ENCODE measurements at regions not wholly inside any gene's neighbourhood (a gene's known extent, or its start where the extent isn't known, plus 50 kb on each side); places are given as distances from the start of the nearest gene placed in this dataset.

GRCh38 chr16:55077266-55077665 is 146.6 kb downstream of the IRX5 start:
- no peak for DNase-seq

- DNase-seq = no peak
Measured at GRCh38 chr16:55078153-55078552, 147.5 kb downstream of the IRX5 start.

GRCh38 chr16:55078699-55079410 is 148.2 kb downstream of the IRX5 start:
- no peak for DNase-seq

- no peak for DNase-seq
Measured at GRCh38 chr16:55081622-55082590, 151.2 kb downstream of the IRX5 start.

GRCh38 chr16:55082591-55082976 is 151.9 kb downstream of the IRX5 start:
- DNase-seq = no peak

GRCh38 chr16:55083052-55083451 is 152.4 kb downstream of the IRX5 start:
- no peak for DNase-seq

GRCh38 chr16:55088098-55088497 is 157.4 kb downstream of the IRX5 start:
- no peak for DNase-seq

GRCh38 chr16:55089600-55089999 is 158.9 kb downstream of the IRX5 start:
- no peak for DNase-seq

GRCh38 chr16:55091213-55091870 is 160.7 kb downstream of the IRX5 start:
- DNase-seq = no peak

GRCh38 chr16:55091871-55092230 is 161.2 kb downstream of the IRX5 start:
- no peak for DNase-seq

GRCh38 chr16:55100100-55100499 is 169.4 kb downstream of the IRX5 start:
- DNase-seq = no peak

GRCh38 chr16:55101026-55101425 is 170.4 kb downstream of the IRX5 start:
- no peak for DNase-seq

- DNase-seq = no peak
Measured at GRCh38 chr16:55102077-55102476, 171.4 kb downstream of the IRX5 start.

- no peak for DNase-seq
Measured at GRCh38 chr16:55102531-55102930, 171.9 kb downstream of the IRX5 start.

- DNase-seq = no peak
Measured at GRCh38 chr16:55107851-55108250, 177.2 kb downstream of the IRX5 start.

GRCh38 chr16:55113210-55113609 is 182.5 kb downstream of the IRX5 start:
- DNase-seq = no peak

- no peak for DNase-seq
Measured at GRCh38 chr16:55115506-55115905, 184.8 kb downstream of the IRX5 start.

- no peak for DNase-seq
Measured at GRCh38 chr16:55116165-55116920, 185.7 kb downstream of the IRX5 start.

- DNase-seq = no peak
Measured at GRCh38 chr16:55118701-55119260, 188.1 kb downstream of the IRX5 start.

GRCh38 chr16:55120408-55120807 is 189.7 kb downstream of the IRX5 start:
- no peak for DNase-seq

GRCh38 chr16:55120826-55121225 is 190.2 kb downstream of the IRX5 start:
- no peak for DNase-seq

GRCh38 chr16:55123652-55124051 is 193.0 kb downstream of the IRX5 start:
- DNase-seq = no peak
